LNCAP (cell line): ENCODE measurements at regions not wholly inside any gene's neighbourhood (a gene's known extent, or its start where the extent isn't known, plus 50 kb on each side); places are given as distances from the start of the nearest gene placed in this dataset.

Experiments
- TF ChIP-seq, protein P1 (sequence below): fragments of 450-650 bp; IDR thresholded peaks from 2 replicates; pipeline ENCODE4 v1.5.1; 2017; ENCODE audit warnings: mild to moderate bottlenecking

DNA sequence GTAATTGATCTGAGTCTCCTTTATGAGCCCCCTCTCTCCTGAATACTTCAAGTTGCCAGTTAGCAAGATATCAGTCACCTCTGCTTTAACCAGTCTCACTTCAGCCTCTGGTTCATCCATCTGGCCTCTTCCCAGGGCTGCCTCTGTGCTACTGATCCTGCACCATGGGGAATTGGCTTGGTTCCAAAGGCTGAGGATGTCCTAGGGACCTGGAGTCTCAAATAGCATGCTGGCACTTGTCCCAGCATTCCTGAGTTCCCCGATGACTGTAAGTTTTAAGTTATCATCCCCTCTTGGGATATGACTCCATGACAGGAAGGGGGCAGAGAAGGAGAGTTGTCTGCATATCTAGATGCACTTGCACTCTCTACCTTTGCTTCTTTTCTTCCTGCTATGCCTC, 252.0 kb downstream of the PTBP2 start:
- TF ChIP-seq, protein P1, sequence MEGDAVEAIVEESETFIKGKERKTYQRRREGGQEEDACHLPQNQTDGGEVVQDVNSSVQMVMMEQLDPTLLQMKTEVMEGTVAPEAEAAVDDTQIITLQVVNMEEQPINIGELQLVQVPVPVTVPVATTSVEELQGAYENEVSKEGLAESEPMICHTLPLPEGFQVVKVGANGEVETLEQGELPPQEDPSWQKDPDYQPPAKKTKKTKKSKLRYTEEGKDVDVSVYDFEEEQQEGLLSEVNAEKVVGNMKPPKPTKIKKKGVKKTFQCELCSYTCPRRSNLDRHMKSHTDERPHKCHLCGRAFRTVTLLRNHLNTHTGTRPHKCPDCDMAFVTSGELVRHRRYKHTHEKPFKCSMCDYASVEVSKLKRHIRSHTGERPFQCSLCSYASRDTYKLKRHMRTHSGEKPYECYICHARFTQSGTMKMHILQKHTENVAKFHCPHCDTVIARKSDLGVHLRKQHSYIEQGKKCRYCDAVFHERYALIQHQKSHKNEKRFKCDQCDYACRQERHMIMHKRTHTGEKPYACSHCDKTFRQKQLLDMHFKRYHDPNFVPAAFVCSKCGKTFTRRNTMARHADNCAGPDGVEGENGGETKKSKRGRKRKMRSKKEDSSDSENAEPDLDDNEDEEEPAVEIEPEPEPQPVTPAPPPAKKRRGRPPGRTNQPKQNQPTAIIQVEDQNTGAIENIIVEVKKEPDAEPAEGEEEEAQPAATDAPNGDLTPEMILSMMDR = no peak

DNA sequence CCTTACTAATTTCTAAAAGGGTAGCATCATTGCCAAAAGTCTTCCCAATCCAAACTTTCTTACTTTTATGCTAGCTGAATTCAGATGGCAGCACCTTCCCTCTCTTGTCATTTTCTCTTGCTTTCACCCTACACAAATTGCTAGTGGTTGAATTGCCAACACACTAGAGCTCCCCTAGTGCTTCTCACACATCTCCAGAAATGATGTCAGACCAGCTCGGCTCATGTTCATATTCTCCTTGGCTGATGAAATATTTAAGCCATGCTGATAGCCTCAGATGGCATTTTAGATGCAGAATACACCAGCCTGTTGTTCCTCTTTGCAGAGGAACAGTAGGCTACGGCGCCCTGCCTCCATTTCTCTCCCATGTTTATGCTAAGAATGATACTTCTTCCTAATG, 256.9 kb downstream of the PTBP2 start:
- TF ChIP-seq, protein P1 = no peak

DNA sequence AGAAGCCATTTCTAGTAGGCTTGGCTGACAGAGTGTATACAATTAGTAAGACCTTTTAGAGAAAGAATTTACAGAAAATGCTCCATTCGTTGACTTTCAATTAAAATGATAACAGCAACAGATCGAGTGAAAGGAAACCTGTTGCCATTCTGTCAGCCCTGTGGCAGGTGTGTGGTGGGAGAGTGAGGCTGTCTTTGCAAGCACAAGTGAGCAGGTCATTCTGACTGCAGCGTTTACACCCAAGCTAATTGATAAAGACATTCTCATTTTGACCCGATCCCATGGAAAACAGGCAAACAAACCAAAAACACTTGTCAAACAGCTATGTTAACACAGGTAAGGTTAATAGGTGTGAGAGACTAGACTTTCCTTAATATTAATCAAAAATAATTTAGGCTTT, 257.3 kb downstream of the PTBP2 start:
- TF ChIP-seq, protein P1 = no peak

DNA sequence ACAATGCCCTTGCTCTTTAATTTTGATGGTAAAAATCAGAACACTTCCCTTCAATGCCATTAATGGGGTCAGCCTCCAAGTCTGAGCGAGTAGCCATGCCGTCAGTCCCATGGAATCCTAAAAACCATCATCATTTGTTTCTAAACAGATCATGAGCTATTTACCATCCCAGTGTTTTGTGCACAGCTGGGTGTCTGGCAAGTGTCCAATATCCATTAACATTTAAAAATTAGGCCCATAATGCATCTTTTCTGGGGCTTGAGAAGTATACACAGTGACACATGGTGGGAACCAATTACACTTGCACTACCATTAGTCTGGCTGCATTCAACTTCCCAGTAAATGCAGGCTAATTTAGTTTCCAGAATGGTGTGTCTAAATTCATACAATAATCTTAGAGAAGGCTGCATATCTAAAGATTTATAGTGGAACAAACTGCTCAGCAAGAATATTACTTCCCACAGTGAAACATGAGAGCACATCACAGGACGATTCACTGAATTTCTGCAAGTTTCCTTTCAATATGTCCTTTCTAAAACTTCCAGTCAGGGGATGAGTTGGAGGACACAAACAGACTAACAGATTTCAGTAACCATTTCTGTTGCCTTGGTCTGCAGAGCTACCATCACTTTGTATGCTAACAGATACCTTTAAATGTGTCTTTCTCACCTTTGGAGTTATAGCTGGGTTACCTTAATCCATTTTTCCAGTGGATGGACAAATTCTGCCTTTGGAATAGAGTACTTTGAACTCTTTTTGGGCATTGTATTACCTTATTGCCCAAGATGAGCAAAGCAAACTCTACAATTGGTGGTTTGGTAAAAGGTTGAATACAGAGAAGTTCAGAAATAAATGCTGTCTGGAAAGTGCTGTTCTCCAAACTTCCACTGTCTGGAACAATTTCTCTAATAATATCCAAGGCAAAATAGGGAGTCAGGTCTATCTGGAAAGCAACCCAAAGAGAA, 258.0 kb downstream of the PTBP2 start:
- TF ChIP-seq, protein P1 = no peak

DNA sequence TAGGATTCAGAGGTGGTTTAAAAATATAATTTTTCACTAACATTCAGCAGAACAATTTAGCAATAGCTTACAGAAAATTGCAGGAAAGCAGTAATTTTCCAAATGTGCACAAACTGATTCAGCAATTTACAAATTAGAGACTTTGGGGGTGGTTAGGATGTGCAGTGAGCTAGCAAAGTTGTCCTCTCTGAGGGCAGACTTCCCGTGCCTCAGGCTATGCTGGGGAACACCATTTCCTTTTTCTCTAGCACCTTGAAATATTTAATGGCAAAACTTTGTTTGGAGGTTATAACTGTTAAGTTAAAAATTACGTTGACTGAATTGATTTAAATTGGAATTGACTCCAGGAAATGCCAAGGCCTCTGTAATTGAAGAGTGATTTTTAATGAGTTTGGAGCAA, 258.9 kb downstream of the PTBP2 start:
- TF ChIP-seq, protein P1 = no peak

DNA sequence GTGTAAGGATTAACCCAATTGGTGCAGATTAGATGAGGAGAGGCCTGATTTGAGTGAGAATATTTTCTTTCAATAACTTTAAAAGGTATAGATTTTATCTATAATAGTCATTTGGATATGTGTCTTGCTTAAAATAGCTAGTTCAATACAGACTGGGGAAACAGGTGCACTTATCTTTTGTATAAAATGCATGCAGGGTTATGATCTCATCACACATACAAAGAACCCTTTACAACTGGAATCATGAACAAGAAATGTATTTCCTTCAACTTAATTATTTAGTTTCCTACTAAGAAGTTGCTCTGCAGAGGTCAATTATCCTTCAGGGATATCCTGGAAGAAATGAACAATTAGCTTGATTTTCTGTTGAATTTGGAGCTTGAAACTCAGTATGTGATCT, 259.6 kb downstream of the PTBP2 start:
- TF ChIP-seq, protein P1 = no peak

DNA sequence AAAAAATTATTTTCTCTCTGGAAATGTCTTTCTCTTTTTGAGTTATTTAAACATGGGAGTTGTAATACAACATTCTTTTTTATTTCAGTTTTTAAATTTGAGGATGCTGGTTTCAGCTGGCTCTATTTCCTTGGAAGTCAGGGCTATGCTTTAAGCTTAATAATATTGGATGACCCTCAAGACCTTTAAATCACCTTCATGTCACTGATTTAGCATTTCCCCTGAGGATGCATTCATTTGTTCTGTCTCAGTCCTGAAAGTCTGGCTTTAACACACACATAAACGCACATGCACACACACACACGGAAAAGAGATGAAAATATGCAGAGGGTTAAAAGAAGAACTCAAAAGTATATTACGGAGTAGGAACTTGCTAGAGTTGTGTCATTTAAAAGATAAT, 260.5 kb downstream of the PTBP2 start:
- TF ChIP-seq, protein P1 = no peak
